CD4-positive, alpha-beta T cell treated with Interleukin-6 at 100 ng/mL for 8 hours (primary cell): ENCODE measurements at regions not wholly inside any gene's neighbourhood (a gene's known extent, or its start where the extent isn't known, plus 50 kb on each side); places are given as distances from the start of the nearest gene placed in this dataset.

Experiments
- DNase-seq: peaks from one replicate; pipeline ENCODE4 v3.0.0-alpha.2; 2020; ENCODE audit warnings: mixed read lengths, low spot score

GRCh38 chr6:8525370-8525769 lies 90.0 kb upstream of the SLC35B3 start:
- no peak for DNase-seq

DNA sequence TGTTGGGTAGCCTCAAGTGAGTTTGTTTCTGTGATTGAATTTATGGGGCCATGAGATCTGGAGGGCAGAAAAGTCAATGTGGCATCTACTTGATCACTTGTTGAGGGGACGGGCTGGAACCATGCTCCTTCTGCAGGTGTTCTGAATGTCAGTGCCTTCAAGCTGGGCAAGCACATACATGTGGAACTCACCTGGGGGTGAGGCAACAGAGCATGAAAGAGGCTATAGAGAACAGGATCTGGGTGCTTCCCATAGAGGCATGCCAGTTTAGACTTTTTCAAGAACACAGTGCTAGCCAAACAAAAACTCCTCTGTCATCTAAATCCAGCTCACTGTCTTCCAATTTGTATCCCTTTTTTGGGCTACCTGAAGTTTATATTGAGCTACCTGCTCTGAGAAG lies 77.8 kb upstream of the SLC35B3 start:
- no peak for DNase-seq

GRCh38 chr6:8507286-8507685 lies 71.9 kb upstream of the SLC35B3 start:
- DNase-seq: no peak

- no peak for DNase-seq
Measured at GRCh38 chr6:8506126-8506525, 70.8 kb upstream of the SLC35B3 start.

DNA sequence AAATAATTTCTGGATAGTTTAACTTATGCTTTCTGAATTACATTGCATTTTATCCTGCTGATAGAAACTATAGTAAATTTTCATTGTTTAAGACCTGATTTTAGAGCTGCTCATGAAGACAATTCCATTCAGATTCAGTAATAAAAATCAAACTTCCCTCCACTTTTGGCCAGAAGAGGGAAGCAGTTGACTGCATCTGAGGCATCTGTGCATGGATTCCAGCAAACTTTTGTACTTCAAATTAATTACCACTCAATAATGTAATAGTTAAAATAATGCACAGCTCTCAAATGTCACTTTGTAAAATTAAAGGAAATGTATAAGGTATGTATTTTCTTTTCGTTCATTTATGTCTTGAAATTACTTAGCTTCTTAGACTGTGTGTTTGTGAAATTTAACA lies 64.2 kb upstream of the SLC35B3 start:
- DNase-seq: no peak

DNA sequence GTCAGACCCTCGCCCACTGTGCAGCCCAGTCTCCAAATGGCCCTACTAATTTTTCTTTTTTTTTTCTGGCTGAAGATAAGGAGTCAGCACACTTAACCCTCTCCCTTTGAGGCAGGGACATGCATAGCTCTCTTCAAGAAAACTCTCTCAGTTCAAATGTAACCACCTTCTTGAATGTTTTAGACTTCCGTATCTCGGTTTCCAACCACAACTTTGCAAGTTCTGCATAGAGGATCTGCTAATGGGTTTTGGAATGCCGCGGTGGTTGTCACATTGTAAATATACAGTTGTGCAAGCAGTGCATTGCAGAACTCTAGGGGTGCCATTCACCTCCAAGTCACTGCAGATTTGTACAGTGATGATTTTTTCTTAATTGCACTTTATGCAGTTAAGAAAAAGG lies 59.4 kb upstream of the SLC35B3 start:
- no peak for DNase-seq

DNA sequence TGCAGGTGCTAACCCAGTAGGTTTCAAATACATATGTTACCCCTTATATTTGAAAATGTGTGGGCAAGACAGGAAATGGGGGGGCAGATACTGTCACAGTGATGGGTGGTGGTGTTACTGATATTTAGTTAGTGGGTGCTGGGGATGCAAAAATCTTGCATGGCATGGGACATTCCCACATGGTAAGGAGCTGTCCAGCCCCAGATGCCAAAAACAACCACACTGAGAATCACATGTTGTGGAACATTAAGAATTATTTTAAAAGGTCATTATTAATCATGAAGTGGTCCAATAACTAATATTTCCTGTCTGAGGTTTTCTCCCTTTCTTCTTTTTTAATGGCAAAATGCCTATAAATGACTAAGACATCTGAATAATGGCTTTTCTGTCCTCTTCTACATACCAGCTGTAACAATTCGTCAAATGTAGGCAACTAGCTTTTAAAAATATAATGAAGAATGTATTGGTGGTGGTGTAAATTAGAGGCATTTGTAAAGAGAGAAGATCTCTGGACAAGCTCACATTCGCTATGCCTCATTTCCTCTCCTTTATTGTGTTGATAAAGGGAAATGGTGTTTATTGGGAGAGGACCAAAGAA lies 57.3 kb upstream of the SLC35B3 start:
- DNase-seq: no peak
